Endothelial cell (in vitro differentiated cells): ENCODE measurements at regions not wholly inside any gene's neighbourhood (a gene's known extent, or its start where the extent isn't known, plus 50 kb on each side); places are given as distances from the start of the nearest gene placed in this dataset.

Source experiments
- DNase-seq: peaks from one replicate; pipeline ENCODE4 v3.0.0; 2021; ENCODE audit warnings: low spot score
- H3K27ac Mint-ChIP-seq: one replicate; pipeline ENCODE4 v1.8.0; 2021; ENCODE audit warnings: mixed read lengths, inconsistent platforms; ENCODE audit not compliant: unreplicated experiment
- H3K27me3 Mint-ChIP-seq: one replicate; pipeline ENCODE4 v1.8.0; 2021; ENCODE audit warnings: mild to moderate bottlenecking, moderate library complexity, mixed read lengths, inconsistent platforms; ENCODE audit not compliant: unreplicated experiment
- H3K36me3 Mint-ChIP-seq: one replicate; pipeline ENCODE4 v1.8.0; 2021; ENCODE audit warnings: mild to moderate bottlenecking, low read depth, mixed read lengths, inconsistent platforms; ENCODE audit not compliant: unreplicated experiment
- H3K4me1 Mint-ChIP-seq: one replicate; pipeline ENCODE4 v1.8.0; 2021; ENCODE audit warnings: mild to moderate bottlenecking, mixed read lengths, inconsistent platforms; ENCODE audit not compliant: unreplicated experiment
- H3K4me3 Mint-ChIP-seq: one replicate; pipeline ENCODE4 v1.8.0; 2021; ENCODE audit warnings: mild to moderate bottlenecking, mixed read lengths, inconsistent platforms; ENCODE audit not compliant: unreplicated experiment
- H3K9me3 Mint-ChIP-seq: one replicate; pipeline ENCODE4 v1.8.0; 2021; ENCODE audit warnings: mixed read lengths, inconsistent platforms; ENCODE audit not compliant: unreplicated experiment
- TF ChIP-seq, protein P1 (sequence below): fragments of 200-600 bp; sonication (generic); IDR thresholded peaks from one replicate; pipeline ENCODE4 v1.5.0; 2021; ENCODE audit warnings: antibody characterized with exemption; ENCODE audit not compliant: unreplicated experiment

- Mint-ChIP-seq H3K36me3 (no peaks in the 10 kb centered on the region), H3K4me3 (no peak overlapping the region), H3K4me1 (peaks cover 6% of the 10 kb centered on the region), H3K27ac (no peak overlapping the region), H3K27me3 (peaks cover 3% of the 10 kb centered on the region), H3K9me3 (no peaks in the 10 kb centered on the region)
- TF ChIP-seq, protein P1, sequence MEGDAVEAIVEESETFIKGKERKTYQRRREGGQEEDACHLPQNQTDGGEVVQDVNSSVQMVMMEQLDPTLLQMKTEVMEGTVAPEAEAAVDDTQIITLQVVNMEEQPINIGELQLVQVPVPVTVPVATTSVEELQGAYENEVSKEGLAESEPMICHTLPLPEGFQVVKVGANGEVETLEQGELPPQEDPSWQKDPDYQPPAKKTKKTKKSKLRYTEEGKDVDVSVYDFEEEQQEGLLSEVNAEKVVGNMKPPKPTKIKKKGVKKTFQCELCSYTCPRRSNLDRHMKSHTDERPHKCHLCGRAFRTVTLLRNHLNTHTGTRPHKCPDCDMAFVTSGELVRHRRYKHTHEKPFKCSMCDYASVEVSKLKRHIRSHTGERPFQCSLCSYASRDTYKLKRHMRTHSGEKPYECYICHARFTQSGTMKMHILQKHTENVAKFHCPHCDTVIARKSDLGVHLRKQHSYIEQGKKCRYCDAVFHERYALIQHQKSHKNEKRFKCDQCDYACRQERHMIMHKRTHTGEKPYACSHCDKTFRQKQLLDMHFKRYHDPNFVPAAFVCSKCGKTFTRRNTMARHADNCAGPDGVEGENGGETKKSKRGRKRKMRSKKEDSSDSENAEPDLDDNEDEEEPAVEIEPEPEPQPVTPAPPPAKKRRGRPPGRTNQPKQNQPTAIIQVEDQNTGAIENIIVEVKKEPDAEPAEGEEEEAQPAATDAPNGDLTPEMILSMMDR: no peak
- DNase-seq: no peak
These were observed 99.8 kb upstream of the GJB6 start for GRCh38 chr13:20331949-20332348.

GRCh38 chr13:20331419-20331818 lies 99.3 kb upstream of the GJB6 start:
- Mint-ChIP-seq H3K36me3 (peaks cover 2% of the 10 kb centered on the region), H3K27ac (no peak overlapping the region), H3K27me3 (peaks cover 3% of the 10 kb centered on the region), H3K9me3 (no peaks in the 10 kb centered on the region), H3K4me3 (no peak overlapping the region), H3K4me1 (peaks cover 6% of the 10 kb centered on the region)
- no peak for DNase-seq
- TF ChIP-seq, protein P1: no peak

DNA sequence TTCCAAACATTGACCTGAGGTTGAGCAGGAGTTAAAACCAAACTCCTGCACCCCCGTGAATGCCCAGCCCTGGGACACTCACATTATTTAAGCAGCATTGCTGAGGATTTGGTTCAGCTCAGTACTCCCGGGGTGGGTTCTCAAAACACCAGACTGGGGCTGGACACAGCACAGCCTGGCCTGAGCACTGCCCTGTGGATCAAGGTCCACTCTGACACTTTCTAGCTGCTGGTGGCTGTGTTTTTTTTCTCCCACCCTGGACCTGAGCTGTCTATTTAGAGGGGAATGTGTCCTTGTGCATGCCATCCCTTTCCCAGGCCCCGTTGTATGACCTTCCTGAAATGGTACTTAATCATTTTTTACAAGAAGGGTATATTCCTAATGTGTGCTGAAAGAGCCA lies 94.7 kb upstream of the GJB6 start:
- peak overlapping the region; percentile 49 for H3K4me3 Mint-ChIP-seq
- peaks cover 4% of the 10 kb centered on the region for H3K27me3 Mint-ChIP-seq
- no peak overlapping the region for H3K27ac Mint-ChIP-seq
- no peak for DNase-seq
- peaks cover 9% of the 10 kb centered on the region for H3K9me3 Mint-ChIP-seq
- TF ChIP-seq, protein P1: no peak
- no peaks in the 10 kb centered on the region for H3K4me1 Mint-ChIP-seq
- peaks cover 13% of the 10 kb centered on the region for H3K36me3 Mint-ChIP-seq

- Mint-ChIP-seq H3K27me3 (peaks cover 4% of the 10 kb centered on the region), H3K27ac (no peak overlapping the region), H3K36me3 (peaks cover 13% of the 10 kb centered on the region), H3K4me3 (peak overlapping the region; percentile 49), H3K4me1 (no peaks in the 10 kb centered on the region), H3K9me3 (peaks cover 9% of the 10 kb centered on the region)
- TF ChIP-seq, protein P1: no peak
- no peak for DNase-seq
These were observed 94.2 kb upstream of the GJB6 start for GRCh38 chr13:20326276-20326675.

- H3K27ac Mint-ChIP-seq: no peak overlapping the region
- peaks cover 4% of the 10 kb centered on the region for H3K27me3 Mint-ChIP-seq
- H3K9me3 Mint-ChIP-seq: peaks cover 9% of the 10 kb centered on the region
- no peaks in the 10 kb centered on the region for H3K4me1 Mint-ChIP-seq
- TF ChIP-seq, protein P1: no peak
- no peak overlapping the region for H3K4me3 Mint-ChIP-seq
- peaks cover 10% of the 10 kb centered on the region for H3K36me3 Mint-ChIP-seq
- no peak for DNase-seq
These were observed 88.8 kb upstream of the GJB6 start for GRCh38 chr13:20320885-20321284.
